NCI-H128 (cell line): ENCODE measurements at regions not wholly inside any gene's neighbourhood (a gene's known extent, or its start where the extent isn't known, plus 50 kb on each side); places are given as distances from the start of the nearest gene placed in this dataset.
"Not testable (repeated sequence)": the region's sequence is repeated elsewhere in the genome, so short reads cannot be mapped to it uniquely, and the experiment has no call there.

Experiments
- DNase-seq: peaks from one replicate; lab custom pipeline; 2025; ENCODE audit not compliant: unreplicated experiment; lab: John Stamatoyannopoulos, UW

GRCh38 chr7:35968140-35968940, 167.5 kb downstream of the SEPTIN7 start:
- no peak for DNase-seq

- DNase-seq, result no peak
These were observed 168.2 kb downstream of the SEPTIN7 start for GRCh38 chr7:35969066-35969465.

- no peak for DNase-seq
These were observed 169.6 kb downstream of the SEPTIN7 start for GRCh38 chr7:35970458-35970857.

DNA sequence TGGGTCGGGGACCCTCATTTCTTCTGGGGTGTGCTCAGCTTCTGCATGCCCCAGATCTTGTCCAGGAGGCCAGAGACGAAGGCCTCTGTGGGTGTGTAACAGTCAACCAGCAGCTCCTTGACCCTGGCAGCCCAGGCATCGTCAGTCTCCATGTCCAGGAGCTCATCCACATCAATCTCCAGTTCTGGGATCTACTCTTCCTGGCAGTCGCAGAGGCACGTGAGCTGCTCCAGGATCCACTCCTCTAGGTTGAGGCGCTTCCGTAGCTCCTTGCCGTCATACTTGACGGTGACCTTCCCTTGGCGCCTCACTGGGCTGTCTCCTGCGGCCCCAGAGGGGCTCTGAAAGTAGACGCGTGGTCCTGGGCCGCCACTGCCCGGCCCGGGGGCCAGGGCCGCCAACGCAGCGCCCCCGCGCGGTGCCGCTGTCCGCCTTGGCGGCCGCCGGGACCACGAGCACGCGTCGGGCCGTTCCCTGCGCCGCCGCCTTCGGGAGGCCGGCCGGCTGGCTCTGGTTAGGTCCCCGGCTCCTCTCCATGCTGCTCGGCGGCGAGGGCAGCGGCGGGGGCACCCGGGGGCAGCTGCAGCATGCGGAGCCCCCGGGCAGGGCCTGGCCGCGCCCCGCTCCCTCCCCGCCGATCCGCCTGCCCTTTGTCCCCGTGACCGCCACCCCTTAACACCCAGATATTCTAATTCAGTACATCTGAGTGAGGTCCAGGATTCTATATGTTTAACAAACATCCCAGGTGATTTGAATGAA, 170.5 kb downstream of the SEPTIN7 start:
- no peak for DNase-seq

GRCh38 chr7:35975851-35976454, 175.1 kb downstream of the SEPTIN7 start:
- DNase-seq, result peak; percentile 55

GRCh38 chr7:35978816-35979640, 174.0 kb upstream of the EEPD1 start:
- not testable (repeated sequence) for DNase-seq

DNA sequence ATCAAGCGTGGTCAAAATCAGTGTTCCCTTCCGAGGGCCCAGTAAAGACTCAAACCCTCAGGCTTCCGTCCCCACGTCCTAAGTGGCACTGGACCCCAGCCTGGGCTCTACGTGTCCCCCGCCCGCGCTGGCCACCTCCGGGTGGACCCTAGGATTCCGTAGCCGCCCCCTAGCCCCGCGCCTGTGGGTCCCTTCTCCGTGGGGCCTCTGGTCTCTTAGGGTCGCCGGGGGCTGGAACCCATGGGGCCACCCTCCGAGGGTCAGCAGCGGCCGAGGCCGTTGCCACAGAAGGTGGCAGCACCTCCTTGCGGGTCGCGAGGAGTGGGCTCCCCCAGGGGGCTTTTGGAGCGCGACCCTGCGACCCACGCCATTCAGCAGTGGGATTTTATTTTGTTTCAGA, 170.5 kb upstream of the EEPD1 start:
- no peak for DNase-seq

DNA sequence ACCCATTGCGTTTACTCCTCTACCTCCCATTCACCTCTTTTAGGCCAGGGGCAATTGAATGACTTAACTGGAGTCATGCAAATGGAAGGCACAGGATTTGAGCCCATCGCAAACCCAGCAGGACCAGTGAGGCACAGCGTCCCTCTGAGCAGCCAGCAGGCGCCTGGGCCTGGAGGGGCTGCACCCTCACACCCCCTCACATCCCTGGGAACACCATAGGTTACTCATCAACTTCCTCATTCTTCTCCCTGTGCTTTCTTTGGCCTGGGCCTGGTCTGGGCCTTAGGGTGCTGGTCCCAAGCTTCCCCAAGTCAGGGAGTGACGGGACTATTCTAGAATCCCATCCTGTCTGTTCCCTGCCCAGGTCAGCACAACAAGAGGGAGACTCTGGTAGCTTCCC, 169.4 kb upstream of the EEPD1 start:
- DNase-seq, result no peak

DNA sequence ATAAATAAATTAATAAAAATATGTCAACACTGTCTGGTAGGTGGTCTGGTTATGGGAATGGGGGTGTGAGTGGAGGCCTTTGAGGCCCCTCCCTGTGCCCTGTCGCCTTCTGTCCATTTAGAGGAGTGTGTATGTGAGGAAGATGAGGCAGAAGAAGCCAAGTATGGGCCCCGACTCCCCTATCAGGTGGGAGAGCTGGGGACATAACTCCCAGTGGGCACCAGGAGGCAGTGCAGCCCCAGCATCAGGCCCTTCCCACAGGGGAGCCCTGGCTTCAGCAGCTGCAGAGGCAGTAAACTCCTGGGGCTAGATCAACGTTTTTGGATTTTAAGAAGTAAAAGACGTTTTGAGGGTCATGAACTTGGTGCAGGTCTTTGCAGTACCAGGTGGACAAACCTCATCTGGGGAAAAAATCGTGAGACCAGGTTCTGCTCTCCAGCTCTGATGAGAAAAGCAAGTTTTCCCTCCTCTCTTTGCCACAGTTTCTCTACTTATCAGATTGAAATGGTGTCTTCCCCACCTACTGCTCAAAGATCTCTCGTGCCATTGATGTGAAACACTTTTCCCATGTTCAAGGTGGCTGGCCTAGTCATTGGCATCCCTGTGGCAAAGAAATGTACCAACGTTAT, 167.8 kb upstream of the EEPD1 start:
- DNase-seq, result peak; percentile 39

DNA sequence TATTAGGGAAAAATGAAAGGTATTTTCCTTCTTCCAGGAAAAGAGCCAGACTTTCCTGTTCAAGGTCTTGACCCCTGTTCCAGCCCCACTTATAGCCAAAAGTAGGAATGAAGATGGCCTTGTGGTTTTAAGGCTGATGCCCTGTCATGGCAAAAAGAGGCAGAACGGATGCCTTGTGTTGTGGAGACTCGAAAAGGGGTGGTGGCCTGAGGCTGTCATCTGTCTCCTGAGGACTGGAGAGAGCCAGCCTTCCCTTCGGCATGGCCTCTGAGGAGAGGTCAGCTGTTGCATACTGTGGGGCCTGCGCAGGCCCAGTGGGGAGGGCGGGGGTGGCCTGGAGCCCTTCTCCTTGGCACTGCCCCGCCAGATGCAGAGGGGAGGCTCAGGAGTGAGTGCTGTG, 166.0 kb upstream of the EEPD1 start:
- DNase-seq, result no peak

- DNase-seq, result no peak
These were observed 164.9 kb upstream of the EEPD1 start for GRCh38 chr7:35988105-35988504.

DNA sequence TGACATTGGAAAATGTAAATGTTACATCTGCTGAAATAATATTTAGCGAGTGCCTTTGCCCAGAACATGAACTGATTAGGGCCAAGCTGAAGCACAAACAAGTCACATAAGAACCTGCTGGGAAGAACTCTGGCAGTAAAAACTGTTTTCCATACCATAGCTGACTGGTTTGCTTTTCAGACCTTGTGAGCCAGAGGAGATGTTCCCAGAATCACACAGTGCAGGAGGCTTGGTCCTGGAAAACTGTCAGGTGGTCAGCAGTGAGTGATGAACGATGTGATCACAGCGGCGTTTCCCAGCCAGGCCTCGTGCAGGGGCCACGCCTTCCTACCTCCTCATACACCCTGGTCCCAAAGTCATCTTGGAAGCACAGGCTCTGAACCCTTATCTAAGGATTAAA, 164.2 kb upstream of the EEPD1 start:
- no peak for DNase-seq

DNA sequence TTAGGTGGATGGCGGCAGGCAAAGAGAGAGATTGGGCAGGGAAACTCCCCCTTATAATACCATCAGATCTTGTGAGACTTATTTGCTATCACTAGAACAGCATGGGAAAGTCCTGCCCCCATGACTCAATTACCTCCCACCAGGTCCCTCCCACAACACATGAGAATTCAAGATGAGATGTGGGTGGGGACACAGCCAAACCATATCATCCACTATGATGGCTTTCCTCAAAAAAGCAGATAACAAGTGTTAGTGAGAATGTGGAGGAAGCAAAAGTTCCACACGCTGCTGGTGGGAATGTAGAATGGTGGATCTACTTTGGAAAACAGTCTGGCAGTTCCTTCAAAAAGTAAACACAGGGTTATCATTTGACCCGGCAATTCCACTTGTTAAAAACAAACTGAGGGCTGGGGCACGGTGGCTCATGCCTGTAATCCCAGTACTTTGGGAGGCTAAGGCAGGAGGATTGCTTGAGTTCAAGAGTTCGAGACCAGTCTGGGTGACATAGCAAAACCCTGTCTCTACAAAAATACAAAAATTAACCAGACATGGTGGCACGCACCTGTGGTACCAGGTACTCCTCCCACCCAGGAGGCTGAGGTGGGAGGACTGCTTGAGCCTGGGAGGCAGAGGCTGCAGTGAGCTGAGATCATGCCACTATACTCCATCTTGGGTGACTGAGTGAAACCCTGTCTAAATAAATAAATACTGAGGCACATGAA, 161.4 kb upstream of the EEPD1 start:
- DNase-seq, result no peak

DNA sequence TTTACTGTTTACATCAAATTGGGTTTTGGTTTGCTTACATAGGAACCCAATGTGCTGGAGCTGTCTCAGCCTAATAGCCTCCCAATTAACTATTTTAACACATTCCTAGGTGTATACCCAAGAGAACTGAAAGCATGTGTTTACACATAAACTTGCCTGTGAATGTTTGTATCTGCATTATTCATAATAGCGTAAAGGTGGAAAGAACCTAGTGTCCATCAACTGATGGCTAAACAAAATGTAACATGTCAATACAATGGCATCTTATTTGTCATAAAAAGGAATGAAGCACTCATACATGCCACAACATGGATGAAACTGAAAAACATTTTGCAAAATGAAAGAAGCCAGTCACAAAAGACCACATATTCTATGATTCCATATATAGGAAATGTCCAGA, 160.6 kb upstream of the EEPD1 start:
- DNase-seq, result no peak

DNA sequence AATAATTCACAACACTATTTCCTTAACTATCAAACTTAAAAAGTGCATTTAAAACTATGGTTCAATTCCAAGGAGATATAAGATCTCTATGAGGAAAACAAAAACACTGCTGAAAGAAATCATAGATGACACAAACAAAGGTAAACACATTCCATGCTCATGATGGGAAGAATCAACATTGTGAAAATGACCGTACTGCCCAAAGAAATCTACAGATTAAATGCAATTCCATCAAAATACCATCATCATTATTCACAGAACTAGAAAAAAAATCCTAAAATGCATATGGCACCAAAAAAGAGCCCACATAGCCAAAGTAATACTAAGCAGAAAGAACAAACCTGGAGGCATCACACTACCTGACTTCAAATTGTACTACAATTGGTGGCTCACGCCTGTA, 159.9 kb upstream of the EEPD1 start:
- DNase-seq, result no peak

DNA sequence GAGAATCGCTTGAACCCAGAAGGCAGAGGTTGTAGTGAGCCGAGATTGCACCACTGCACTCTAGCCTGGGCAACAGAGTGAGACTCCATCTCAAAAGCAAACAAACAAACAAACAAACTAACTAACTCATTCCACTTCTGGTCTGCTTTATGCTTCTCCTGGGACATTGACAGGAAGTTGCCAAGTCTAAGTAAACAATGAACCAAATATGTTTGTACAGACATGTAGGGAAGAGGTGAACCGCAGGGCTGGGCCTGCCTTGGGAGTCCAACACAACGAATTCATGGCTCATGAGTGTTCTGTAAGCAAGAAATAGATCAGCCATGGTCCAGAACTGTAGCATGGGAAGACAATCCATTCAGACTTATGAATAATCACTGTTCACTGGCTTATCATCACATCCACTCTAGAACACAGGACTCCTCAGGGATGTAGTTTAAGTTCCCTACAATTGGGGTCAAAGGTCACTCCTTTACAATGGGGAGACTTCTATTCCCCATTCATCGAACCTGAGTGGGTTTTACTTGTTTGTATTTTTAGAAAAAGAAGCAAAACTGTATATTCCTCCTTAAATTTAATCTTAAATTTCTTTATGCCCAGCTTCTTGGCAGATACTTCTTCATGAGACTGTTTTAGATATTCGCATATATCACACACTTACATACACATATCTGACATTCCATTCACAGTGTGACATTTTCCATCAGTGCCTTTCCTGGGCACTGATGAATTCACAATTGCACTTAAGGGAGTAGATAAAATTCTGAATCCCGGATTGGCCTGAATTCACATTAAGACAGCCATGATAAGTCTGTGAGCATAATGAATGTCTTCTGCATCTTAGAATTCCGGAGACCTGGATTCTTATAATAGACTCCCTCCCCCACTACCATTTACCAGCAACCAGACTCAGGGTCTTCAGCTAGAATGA, 159.1 kb upstream of the EEPD1 start:
- no peak for DNase-seq

GRCh38 chr7:35995334-35995733, 157.7 kb upstream of the EEPD1 start:
- no peak for DNase-seq

DNA sequence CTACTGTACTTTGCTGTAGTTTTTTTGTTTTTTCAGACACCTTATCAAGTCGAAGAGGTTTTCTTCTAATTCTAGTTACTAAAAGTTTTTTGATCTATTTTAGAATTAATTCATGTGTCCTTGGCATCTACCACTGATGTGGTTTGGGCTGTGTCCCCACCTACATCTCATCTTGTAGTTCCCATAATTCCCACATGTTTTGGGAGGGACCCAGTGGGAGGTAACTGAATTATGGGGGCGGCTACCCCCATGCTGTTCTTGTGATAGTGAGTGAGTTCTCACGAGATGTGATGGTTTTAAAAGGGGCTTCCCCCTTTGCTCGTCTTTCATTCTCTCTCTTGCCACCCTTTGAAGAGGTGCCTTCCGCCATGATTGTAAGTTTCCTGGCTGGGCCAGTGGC, 154.6 kb upstream of the EEPD1 start:
- DNase-seq, result no peak

- DNase-seq, result no peak
These were observed 151.5 kb upstream of the EEPD1 start for GRCh38 chr7:36001546-36001945.
